T-cell (primary cell): ENCODE measurements at regions not wholly inside any gene's neighbourhood (a gene's known extent, or its start where the extent isn't known, plus 50 kb on each side); places are given as distances from the start of the nearest gene placed in this dataset.
"Not testable (repeated sequence)": the region's sequence is repeated elsewhere in the genome, so short reads cannot be mapped to it uniquely, and the experiment has no call there.

Experiments used
- ATAC-seq, 4 experiments: fragments of 200-7000 bp in 3 of 4; fragments of 150-1000 bp in 1 of 4; cut with Tn5 transposase; replicated peaks in 1 of 4; 1 replicate in 3 of 4; 2 replicates in 1 of 4; pipeline ENCODE4 v1.10.0; 2021; ENCODE audit warnings: moderate library complexity in 3 of 4, mild to moderate bottlenecking in 2 of 4, moderate number of reproducible peaks in 1 of 4
- CTCF ChIA-PET, 2 donors: fragments of 300-600 bp; sonication (Branson Sonifier 250); formaldehyde crosslinking; loops; one replicate each; lab custom pipeline; 2022; ENCODE audit warnings: antibody characterized with exemption in 2 of 2; lab: Charles Lee
- POLR2A ChIA-PET, 2 donors: fragments of 300-600 bp; sonication (Branson Sonifier 250); formaldehyde crosslinking; loops; one replicate each; lab custom pipeline; 2022; ENCODE audit warnings: antibody characterized with exemption in 2 of 2; lab: Charles Lee
- DNase-seq, 35 experiments: peaks; one replicate each; pipeline versions ENCODE4 v3.0.0 to v3.0.0-alpha.2; 2013 to 2023
- H3K27ac ChIP-seq: one replicate; pipeline ENCODE4 v1.5.1; 2013; ENCODE audit warnings: low read length
- H3K27me3 ChIP-seq, 2 experiments: replicated peaks in 1 of 2; 1 replicate in 1 of 2; 2 replicates in 1 of 2; pipeline versions ENCODE4 v1.6.1 to v1.7.0; 2013; ENCODE audit warnings: low read length in 1 of 2, mixed read lengths in 1 of 2; ENCODE audit not compliant: control insufficient read depth in 2 of 2, insufficient read depth in 2 of 2; ENCODE audit errors: extremely low read depth in 1 of 2
- H3K36me3 ChIP-seq, 2 donors: 1 replicate in 1 of 2; 2 replicates in 1 of 2; pipeline versions ENCODE4 v1.6.1 to v1.7.0; 2013; ENCODE audit warnings: low read length in 1 of 2; ENCODE audit not compliant: control insufficient read depth in 2 of 2, insufficient read depth in 1 of 2; ENCODE audit errors: extremely low read depth in 1 of 2
- H3K4me1 ChIP-seq, 2 experiments: 1 replicate in 1 of 2; 2 replicates in 1 of 2; pipeline versions ENCODE4 v1.6.1 to v1.7.0; 2013; ENCODE audit warnings: low read length in 2 of 2, mixed read lengths in 1 of 2; ENCODE audit not compliant: insufficient read depth in 2 of 2, control insufficient read depth in 1 of 2; ENCODE audit errors: extremely low read depth in 1 of 2
- H3K4me3 ChIP-seq, 2 donors: 1 replicate in 1 of 2; 2 replicates in 1 of 2; pipeline versions ENCODE4 v1.5.1 to v1.7.0; 2013; ENCODE audit warnings: mild to moderate bottlenecking in 2 of 2, low read length in 1 of 2, moderate library complexity in 1 of 2; ENCODE audit not compliant: control insufficient read depth in 1 of 2; ENCODE audit errors: extremely low read depth in 1 of 2
- H3K9me3 ChIP-seq: 2 replicates; pipeline ENCODE4 v1.7.0; 2013
- H3K27ac Mint-ChIP-seq, 2 donors: one replicate each; pipeline ENCODE4 v1.8.0; 2020 to 2021; ENCODE audit warnings: mild to moderate bottlenecking in 2 of 2, mixed read lengths in 2 of 2
- H3K27me3 Mint-ChIP-seq, 2 donors: one replicate each; pipeline ENCODE4 v1.8.0; 2021 to 2022; ENCODE audit warnings: mixed read lengths in 2 of 2
- H3K36me3 Mint-ChIP-seq: one replicate; pipeline ENCODE4 v1.8.0; 2021; ENCODE audit warnings: mixed read lengths
- H3K4me1 Mint-ChIP-seq, 3 donors: one replicate each; pipeline ENCODE4 v1.8.0; 2020 to 2022; ENCODE audit warnings: mixed read lengths in 3 of 3, mild to moderate bottlenecking in 1 of 3
- H3K4me3 Mint-ChIP-seq, 3 donors: one replicate each; pipeline ENCODE4 v1.8.0; 2020 to 2022; ENCODE audit warnings: mild to moderate bottlenecking in 3 of 3, mixed read lengths in 3 of 3, moderate library complexity in 3 of 3
- H3K9me3 Mint-ChIP-seq, 3 donors: one replicate each; pipeline ENCODE4 v1.8.0; 2020 to 2022; ENCODE audit warnings: mixed read lengths in 3 of 3
- WGBS: methylation state at CpG from one replicate; pipeline ENCODE4 v1.1.5; 2013; ENCODE audit warnings: missing lambda C conversion rate; ENCODE audit not compliant: insufficient coverage; 5-methylcytosine and 5-hydroxymethylcytosine counted together

GRCh38 chr17:31627960-31628359 lies 231.1 kb downstream of the COPRS start:
- H3K4me3 ChIP-seq, result no peak overlapping the region
- no CpG with 5 or more reads among the region's 1 CpG for WGBS
- CTCF ChIA-PET, result no interaction called here
- Mint-ChIP-seq H3K27ac (no peak overlapping the region), H3K27me3 (peaks cover 31 to 35% of the 10 kb centered on the region in 2 donors), H3K4me1 (no peaks in the 10 kb centered on the region), H3K9me3 (peaks cover 5 to 18% (median 11%) of the 10 kb centered on the region in 3 donors), H3K36me3 (no peaks in the 10 kb centered on the region), H3K4me3 (no peak overlapping the region)
- ATAC-seq, result no peak
- POLR2A ChIA-PET, result no interaction called here
- no peak for DNase-seq
- no peak overlapping the region for H3K27ac ChIP-seq
- peaks cover 0 to 21% of the 10 kb centered on the region in 2 experiments for H3K27me3 ChIP-seq
- H3K36me3 ChIP-seq, result no peaks in the 10 kb centered on the region
- no peaks in the 10 kb centered on the region for H3K9me3 ChIP-seq
- no peaks in the 10 kb centered on the region for H3K4me1 ChIP-seq

- H3K4me3 ChIP-seq, result no peak overlapping the region
- peaks cover 13 to 30% (median 19%) of the 10 kb centered on the region in 3 donors for H3K9me3 Mint-ChIP-seq
- H3K27me3 ChIP-seq, result peaks cover 0 to 9% of the 10 kb centered on the region in 2 experiments
- DNase-seq (no peak), ATAC-seq (no peak)
- no peak overlapping the region for H3K4me3 Mint-ChIP-seq
- WGBS, result no CpG with 5 or more reads among the region's 1 CpG
- no peak overlapping the region for H3K27ac ChIP-seq
- peaks cover 27 to 34% of the 10 kb centered on the region in 2 donors for H3K27me3 Mint-ChIP-seq
- H3K4me1 Mint-ChIP-seq, result no peaks in the 10 kb centered on the region
- no peaks in the 10 kb centered on the region for H3K36me3 Mint-ChIP-seq
- H3K4me1 ChIP-seq, result no peaks in the 10 kb centered on the region
- H3K27ac Mint-ChIP-seq, result no peak overlapping the region
- no peaks in the 10 kb centered on the region for H3K9me3 ChIP-seq
- no peaks in the 10 kb centered on the region for H3K36me3 ChIP-seq
- POLR2A ChIA-PET, result no interaction called here
- CTCF ChIA-PET, result no interaction called here
Observed at GRCh38 chr17:31623990-31624389, 232.5 kb downstream of the RAB11FIP4 start.

- Histone ChIP-seq H3K27ac (no peak overlapping the region), H3K9me3 (no peaks in the 10 kb centered on the region), H3K36me3 (no peaks in the 10 kb centered on the region), H3K4me3 (no peak overlapping the region), H3K27me3 (peaks cover 0 to 9% of the 10 kb centered on the region in 2 experiments), H3K4me1 (no peaks in the 10 kb centered on the region)
- Mint-ChIP-seq H3K36me3 (no peaks in the 10 kb centered on the region), H3K4me1 (no peaks in the 10 kb centered on the region), H3K27ac (no peak overlapping the region), H3K27me3 (peaks cover 21 to 24% of the 10 kb centered on the region in 2 donors), H3K9me3 (peaks cover 13 to 30% (median 19%) of the 10 kb centered on the region in 3 donors), H3K4me3 (no peak overlapping the region)
- POLR2A ChIA-PET, result no interaction called here
- DNase-seq, result no peak
- CTCF ChIA-PET, result no interaction called here
- WGBS, result 60% methylated on average over 1 of the region's 3 CpGs
- no peak for ATAC-seq
Observed at GRCh38 chr17:31622500-31622899, 231.0 kb downstream of the RAB11FIP4 start.

GRCh38 chr17:31621566-31621965 lies 230.1 kb downstream of the RAB11FIP4 start:
- peaks cover 13 to 30% (median 19%) of the 10 kb centered on the region in 3 donors for H3K9me3 Mint-ChIP-seq
- no peak overlapping the region for H3K27ac Mint-ChIP-seq
- no peak for DNase-seq
- Histone ChIP-seq H3K27ac (no peak overlapping the region), H3K27me3 (peaks cover 0 to 9% of the 10 kb centered on the region in 2 experiments), H3K36me3 (no peaks in the 10 kb centered on the region), H3K4me3 (no peak overlapping the region), H3K9me3 (no peaks in the 10 kb centered on the region), H3K4me1 (no peaks in the 10 kb centered on the region)
- H3K36me3 Mint-ChIP-seq, result no peaks in the 10 kb centered on the region
- CTCF ChIA-PET, result no interaction called here
- no peak overlapping the region for H3K4me3 Mint-ChIP-seq
- POLR2A ChIA-PET, result no interaction called here
- no peak for ATAC-seq
- H3K27me3 Mint-ChIP-seq, result peaks cover 18 to 20% of the 10 kb centered on the region in 2 donors
- WGBS, result 93% methylated on average over 4 of the region's 4 CpGs
- no peaks in the 10 kb centered on the region for H3K4me1 Mint-ChIP-seq

- H3K4me1 Mint-ChIP-seq, DNase-seq, H3K27me3 Mint-ChIP-seq, H3K4me1 ChIP-seq, H3K9me3 Mint-ChIP-seq, H3K27me3 ChIP-seq, H3K4me3 ChIP-seq, H3K36me3 Mint-ChIP-seq, H3K36me3 ChIP-seq, H3K27ac Mint-ChIP-seq, H3K9me3 ChIP-seq, H3K4me3 Mint-ChIP-seq, POLR2A ChIA-PET, CTCF ChIA-PET, H3K27ac ChIP-seq, ATAC-seq: not testable (repeated sequence)
- 100% methylated on average over 1 of the region's 4 CpGs for WGBS
Observed at GRCh38 chr17:31611053-31611452, 219.6 kb downstream of the RAB11FIP4 start.

- DNase-seq (no peak), ATAC-seq (no peak)
- WGBS, result 76% methylated on average over 3 of the region's 6 CpGs
- H3K4me3 Mint-ChIP-seq, result no peak overlapping the region
- no peaks in the 10 kb centered on the region for H3K36me3 Mint-ChIP-seq
- no peaks in the 10 kb centered on the region for H3K9me3 ChIP-seq
- peaks cover 0 to 7% of the 10 kb centered on the region in 2 experiments for H3K27me3 ChIP-seq
- no peaks in the 10 kb centered on the region for H3K36me3 ChIP-seq
- no peak overlapping the region for H3K27ac ChIP-seq
- no peaks in the 10 kb centered on the region for H3K9me3 Mint-ChIP-seq
- H3K4me3 ChIP-seq, result no peak overlapping the region
- POLR2A ChIA-PET, result no interaction called here
- CTCF ChIA-PET, result no interaction called here
- peaks cover 0 to 8% of the 10 kb centered on the region in 2 donors for H3K27me3 Mint-ChIP-seq
- H3K4me1 Mint-ChIP-seq, result no peaks in the 10 kb centered on the region
- H3K4me1 ChIP-seq, result no peaks in the 10 kb centered on the region
- H3K27ac Mint-ChIP-seq, result no peak overlapping the region
Observed at GRCh38 chr17:31609996-31610910, 218.8 kb downstream of the RAB11FIP4 start.
